ENCODE measurements at regions not wholly inside any gene's neighbourhood (a gene's known extent, or its start where the extent isn't known, plus 50 kb on each side); places are given as distances from the start of the nearest gene placed in this dataset.
"Not testable (repeated sequence)": the region's sequence is repeated elsewhere in the genome, so short reads cannot be mapped to it uniquely, and the experiment has no call there.

DNA sequence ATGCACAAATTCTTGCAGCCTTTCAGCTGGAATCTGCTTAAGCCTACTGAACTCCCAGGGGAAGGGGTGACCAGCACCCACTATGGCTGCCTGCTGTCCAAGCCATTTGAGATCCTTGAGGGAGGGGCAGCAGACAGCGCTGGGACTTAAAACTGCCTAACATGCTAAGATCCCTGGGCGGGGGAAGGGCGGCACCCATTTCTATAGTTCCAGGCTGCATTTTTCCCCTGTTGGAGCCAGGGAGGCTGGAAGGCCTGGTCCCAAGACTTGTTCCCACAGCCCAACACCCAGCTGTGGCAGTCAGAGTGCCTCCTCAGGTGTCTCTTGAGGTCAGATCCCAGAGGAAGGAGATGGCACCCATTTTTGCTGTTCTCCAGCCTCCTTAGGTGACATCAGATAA is 1061.3 kb upstream of the COX7C start:
- DNase-seq, result no peak

DNA sequence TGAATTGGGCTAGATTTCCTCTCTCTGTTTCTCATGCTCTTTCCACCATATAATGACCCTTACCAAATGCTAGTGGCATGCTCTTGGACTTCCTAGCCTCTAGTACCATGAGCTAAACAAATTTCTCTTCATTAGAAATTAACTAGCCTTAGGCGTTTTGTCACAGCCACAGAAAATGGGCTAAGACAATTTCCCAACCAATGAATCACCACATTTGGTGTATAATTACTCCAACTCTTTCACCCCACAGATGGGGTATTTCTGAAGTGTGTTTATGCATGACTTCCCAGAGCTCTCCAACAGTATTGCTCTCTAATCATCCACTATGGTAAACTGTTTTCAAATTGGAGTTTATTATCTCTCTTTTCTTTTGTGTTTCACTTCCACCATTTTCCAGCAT is 1041.1 kb upstream of the COX7C start:
- DNase-seq, result no peak

DNA sequence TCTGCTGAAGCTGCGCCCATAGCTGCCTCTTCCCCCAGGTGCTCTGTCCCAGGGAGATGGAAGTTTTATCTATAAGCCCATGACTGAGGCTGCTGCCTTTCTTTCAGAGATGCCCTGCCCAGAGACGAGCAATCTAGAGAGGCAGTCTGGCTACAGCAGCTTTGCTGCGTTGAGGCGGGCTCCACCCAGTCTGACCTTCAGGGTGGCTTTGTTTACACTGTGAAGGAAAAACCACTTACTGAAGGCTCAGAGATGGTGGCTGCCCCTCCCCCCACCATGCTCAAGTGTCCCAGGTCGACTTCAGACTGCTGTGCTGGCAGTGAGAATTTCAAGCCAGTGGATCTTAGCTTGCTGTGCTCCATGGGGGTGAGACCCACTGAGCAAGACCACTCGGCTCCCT is 1029.9 kb upstream of the COX7C start:
- peak; percentile 56 for DNase-seq

DNA sequence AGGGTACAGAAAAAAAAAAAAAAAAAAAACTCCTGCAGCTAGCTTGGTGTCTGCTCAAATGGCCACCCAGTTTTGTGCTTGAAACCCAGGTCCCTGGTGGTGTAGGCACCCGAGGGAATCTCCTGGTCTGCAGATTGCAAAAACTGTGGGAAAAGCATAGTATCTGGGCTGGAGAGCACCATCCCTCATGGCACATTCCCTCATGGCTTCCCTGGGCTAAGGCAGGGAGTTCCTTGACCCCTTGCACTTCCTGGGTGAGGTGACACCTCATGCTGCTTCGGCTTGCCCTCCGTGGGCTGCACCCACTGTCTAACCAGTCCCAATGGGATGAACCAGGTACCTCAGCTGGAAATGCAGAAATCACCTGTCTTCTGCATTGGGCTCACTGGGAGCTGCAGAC is 1029.5 kb upstream of the COX7C start:
- not testable (repeated sequence) for DNase-seq

DNA sequence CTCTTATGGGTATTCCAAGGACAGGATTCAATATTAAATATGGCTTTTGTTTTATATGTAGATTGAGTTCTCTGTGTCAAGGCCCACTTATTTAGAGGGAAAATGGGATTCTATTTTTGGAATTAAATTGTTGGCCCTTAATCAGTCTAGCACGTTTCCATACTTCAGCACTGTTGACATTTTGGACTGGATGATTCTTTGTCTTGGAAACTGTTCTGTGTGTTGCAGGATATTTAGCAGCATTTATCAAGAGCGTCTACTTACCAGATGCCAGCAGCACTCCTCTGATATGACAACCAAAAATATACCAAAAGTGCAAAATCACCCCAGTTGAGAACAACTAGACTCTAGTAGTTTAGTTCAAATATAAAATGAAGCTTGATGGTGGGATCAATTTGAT is 1027.0 kb upstream of the COX7C start:
- DNase-seq, result no peak

DNA sequence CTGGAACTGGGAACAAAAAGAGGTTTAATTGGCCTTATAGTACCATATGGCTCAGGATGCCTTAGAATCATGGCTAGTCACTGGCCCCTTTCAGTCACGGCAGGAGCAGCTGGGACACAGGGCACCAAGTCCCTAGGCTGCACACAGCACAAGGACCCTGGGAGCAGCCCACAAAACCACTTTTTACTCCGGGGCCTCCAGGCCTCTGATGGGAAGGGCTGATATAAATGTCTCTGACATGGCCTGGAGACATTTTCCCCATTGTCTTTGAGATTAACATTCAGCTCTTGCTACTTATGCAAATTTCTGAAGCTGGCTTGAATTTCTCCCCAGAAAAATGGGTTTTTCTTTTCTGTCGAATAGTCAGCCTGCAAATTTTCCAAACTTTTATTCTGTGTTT is 1026.4 kb upstream of the COX7C start:
- no peak for DNase-seq

DNA sequence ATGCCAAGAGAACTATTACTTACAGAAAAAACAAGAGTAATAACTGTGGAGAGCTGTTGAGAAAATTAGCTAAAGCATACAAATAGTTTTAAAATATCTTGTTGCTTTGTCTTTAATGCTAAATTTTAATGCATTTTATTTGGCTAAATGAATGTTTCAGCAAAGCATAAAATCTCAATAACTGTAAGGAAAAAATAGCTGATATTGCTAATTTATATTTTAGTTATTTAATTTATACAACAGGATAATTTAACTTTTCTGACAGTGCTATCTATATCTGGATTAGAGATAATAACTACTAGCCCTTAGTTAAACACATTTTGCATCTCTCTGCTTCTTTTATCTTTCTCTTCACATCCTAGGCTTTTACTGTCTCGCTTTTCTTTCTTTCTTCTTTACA is 1014.9 kb upstream of the COX7C start:
- no peak for DNase-seq

DNA sequence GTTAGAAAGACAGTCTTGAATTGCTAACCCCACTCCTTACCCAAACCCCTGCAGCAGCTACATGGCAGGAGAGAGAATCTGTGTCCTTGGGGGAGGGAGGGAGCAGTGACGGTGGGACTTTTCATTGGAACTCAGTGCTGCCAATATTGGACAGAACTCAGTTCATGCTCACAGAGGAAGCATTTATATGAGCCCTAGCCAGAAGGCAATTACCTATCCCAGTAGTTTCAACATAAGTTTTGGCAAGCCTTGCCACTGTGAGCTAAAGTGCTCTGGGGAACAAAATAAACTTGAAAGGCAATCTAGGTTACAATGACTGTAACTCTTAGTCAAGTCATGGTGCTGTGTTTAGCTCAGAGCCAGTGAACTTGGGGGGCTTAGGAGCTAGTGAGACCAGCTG is 1013.4 kb upstream of the COX7C start:
- DNase-seq, result no peak

DNA sequence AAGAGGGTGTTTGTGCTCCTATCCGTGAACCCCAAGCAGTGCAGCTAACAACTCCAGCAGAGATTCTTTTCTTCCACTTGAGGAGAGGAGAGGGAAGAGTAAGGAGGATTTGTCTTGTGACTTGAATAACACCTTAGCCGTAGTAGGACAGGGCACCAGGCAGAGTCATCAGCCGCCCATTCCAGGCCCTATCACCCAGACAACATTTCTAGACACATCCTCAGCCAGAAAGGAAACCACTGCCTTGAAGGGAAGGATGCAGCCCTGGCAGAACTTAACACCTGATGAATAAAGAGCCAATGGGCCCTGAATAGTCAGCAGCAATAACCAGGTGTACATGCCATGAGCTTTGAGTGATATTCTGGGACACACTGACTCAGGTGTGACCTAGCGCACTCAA is 1013.0 kb upstream of the COX7C start:
- DNase-seq, result no peak

DNA sequence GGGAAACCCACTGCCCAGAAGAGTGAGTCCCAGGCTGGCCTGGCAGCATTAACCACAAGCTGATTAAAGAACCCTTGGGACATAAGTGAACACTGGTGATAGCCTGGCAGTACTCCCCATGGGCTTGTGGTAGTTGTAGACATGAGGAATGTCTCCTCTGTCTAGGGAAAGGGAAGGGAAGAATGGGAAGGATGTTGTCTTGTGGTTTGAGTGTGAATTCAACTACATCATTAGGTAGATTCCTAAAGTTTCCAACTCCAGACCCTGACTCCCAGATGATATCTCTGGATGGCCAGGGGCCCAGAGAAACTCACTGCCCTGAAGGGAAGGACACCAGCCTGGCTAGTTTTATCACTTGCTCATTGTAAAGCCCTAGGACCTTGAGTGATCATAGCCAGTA is 1012.4 kb upstream of the COX7C start:
- DNase-seq, result no peak

DNA sequence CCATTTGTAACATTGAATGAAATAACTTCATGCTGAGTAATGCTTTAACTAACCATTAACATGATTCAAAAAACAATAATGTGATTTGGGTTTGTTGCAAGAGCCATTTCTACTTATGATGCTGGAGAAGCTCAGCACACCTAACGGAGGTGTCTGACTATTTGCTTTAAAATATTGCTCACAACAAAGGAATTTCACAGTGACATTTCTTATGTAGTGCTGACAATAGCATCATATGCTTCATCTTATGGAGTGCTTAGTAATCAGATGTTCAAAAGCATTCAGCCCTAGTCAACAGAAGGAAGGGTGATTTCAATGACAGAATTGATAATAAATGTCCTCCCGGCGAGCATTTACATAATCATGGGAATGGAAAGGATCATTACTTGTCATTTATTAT is 1003.3 kb upstream of the COX7C start:
- no peak for DNase-seq

DNA sequence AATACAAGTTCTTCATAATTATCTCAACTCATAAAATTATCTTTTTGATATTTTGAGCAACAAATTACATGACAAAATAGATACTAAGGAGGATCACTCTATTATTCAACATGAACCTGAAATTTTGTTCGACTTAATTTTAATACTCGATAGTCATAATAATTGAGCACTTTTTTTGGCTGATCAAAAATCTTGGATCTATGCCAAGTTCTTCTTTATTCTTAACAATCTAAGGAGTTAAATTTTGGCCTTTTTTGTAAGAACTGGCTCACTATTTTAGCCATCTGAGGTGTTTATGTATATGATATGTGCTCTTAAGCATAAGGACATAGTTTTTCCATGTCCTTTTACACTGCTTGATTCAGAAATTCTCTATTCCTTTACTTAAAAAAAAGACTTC is 996.1 kb upstream of the COX7C start:
- no peak for DNase-seq

DNA sequence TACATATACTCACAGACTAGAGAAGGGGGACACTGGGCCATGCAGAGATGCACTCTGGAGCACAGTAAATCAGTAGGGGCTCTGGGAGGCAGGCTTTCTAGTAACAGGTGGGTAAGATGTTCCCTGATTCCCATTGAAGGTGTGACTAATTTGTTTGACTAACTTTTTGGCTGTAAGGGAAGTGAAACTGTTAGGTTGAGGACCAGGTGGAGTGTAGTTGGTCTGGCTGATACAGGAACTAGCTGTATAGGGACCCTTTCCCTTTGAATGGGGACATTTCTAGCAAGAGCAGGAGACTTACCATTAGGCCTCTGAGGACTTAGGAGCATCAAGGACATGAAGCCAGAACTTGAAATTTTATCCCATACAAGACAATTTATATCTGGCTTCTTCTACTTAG is 989.6 kb upstream of the COX7C start:
- no peak for DNase-seq

DNA sequence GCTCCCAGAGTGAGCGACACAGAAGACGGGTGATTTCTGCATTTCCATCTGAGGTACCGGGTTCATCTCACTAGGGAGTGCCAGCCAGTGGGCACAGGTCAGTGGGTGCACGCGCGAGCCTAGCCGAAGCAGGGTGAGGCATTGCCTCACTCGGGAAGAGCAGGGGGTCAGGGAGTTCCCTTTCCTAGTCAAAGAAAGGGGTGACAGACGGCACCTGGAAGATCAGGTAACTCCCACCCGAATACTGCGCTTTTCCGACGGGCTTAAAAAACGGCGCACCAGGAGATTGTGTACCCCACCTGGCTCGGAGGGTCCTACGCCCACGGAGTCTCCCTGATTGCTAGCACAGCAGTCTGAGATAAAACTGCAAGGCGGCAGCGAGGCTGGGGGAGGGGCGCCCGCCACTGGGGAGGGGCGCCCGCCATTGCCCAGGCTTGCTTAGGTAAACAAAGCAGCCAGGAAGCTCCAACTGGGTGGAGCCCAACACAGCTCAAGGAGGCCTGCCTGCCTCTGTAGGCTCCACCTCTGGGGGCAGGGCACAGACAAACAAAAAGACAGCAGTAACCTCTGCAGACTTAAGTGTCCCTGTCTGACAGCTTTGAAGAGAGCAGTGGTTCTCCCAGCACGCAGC is 979.1 kb upstream of the COX7C start:
- not testable (repeated sequence) for DNase-seq

DNA sequence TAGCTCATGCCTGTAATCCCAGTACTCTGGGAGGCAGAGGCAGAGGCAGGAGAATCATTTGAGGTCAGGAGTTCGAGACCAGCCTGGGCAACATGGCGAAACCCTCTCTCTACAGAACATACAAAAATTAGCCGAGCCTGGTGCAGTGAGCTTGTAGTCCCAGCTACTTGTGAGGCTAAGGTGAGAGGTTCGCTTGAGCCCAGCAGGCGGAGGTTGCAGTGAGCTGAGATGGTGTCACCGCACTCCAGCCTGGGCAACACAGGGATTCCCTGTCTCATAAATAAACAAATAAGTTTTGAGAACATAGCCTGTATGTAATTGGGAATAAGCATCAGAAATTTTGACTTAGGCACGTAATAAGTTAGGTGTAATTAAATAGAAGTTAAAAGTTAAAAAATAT is 971.7 kb upstream of the COX7C start:
- DNase-seq, result no peak

DNA sequence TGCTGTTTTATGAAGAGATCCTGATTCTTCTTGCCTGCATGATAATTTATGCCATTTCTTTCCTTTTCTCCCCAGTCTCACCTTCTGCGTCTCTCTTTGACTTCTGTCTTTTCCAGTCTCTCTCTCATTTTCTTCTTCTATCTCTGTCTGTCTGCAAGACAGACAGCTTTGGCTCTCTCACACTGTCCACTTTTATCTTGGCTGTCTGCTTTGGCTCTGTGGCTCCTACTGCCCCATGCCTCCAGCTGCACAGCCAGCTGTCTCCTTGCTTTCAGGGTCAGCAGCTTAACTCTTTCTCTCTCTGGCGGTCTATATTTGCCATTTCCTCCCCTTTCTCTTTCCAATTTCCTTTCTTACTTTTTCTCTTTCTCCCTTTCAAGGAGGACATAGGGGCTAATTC is 971.1 kb upstream of the COX7C start:
- DNase-seq, result no peak

DNA sequence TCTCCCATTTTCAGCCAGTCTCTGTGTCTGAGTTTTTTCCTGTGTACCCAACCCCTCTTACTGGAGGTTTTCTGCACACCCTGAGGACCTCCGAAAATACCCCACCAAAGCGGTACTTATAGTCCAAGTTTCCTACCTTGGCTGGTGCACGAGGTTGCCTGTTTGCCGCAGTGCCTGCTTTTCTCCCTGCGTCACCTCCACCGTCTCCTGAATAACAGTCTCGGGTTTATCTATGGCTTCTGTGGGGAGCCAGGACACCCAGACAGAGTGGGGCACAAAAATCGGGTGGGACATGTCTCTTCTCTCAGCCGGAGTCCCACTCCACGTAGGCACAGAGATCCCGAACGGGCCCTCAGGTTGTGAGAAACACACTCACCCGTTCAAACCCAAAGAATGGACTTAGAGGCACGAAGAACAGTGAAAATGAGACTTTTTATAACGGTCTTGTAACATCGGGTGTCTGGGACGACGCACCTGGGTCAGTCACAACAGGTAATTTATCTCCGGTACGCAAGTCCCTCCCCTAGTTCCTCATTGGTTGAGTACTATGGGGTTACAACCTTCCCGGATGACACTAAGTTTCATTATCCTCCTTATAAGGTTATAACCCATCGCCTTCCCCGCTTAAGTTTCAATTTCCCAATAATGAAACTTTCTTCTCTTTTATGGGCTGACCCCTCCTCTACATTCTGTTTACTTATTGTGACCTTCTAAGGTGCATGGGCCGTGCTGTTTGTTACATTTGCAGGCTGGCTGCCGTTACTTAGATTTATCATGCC is 970.2 kb upstream of the COX7C start:
- no peak for DNase-seq

DNA sequence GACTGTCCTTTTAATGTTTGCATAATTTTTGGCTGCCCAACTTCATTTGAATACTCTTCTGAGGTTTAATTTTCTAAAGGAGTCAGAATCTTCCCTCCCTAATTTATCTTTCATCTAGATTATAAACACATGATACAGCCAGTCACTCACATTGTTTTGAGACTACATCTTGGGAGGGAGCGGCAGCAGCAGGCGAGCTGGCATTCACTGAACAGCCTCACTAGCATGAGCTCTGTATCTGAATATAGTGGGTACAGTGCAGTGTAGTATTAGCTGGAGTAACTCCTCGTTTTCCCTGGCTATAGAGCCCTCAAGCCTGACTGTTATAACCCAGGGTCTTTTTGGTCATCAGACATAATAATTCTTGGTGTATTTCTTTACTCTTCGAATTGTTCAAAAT is 969.2 kb upstream of the COX7C start:
- DNase-seq, result no peak

DNA sequence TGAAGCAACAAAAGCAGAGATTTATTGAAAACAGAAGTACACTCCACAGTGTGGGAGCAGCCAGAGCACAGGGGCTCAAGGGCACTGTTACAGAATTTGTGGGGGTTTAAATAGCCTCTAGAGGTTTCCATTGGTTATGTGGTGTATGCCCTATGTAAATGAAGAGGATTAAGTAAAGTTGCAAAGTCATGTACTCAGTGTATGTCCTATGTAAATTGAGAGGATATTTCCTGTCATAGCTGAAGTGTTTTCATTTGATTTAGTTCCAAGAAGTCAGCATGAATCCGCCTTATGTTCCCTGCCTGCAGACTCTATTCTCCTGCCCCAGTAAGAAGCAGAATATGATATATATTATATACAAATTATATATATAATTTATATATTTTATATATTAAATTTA is 966.0 kb upstream of the COX7C start:
- DNase-seq, result no peak

DNA sequence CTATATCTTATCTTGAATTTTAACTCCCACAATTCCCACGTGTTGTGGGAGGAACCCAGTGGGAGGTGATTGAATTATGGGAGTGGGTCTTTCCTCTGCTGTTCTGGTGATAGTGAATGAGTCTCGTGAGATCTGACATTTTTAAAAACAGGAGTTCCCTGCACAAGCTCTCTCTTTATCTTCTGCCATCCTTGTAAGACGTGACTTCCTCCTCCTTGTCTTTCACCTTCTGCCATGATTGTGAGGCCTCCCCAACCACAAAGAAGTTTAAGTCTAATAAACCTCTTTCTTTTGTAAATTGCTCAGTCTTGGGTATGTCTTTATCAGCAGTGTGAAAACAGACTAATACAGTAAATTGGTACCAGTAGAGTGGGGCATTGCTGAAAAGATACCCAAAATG is 963.6 kb upstream of the COX7C start:
- not testable (repeated sequence) for DNase-seq

DNA sequence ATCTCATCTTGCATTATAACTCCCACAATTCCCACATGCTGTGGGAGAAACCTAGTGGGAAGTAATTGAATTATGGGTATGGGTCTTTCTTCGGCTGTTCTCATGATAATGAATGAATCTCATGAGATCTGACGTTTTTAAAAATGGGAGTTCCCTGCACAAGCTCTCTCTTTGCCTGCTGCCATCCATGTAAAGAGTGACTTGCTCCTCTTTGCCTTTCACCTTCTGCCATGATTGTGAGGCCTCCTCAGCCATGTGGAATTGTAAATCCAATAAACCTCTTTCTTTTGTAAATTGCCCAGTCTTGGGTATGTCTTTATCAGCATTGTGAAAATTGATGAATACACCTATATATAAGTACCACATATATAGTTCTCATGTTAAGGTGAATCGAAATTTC is 961.7 kb upstream of the COX7C start:
- no peak for DNase-seq

DNA sequence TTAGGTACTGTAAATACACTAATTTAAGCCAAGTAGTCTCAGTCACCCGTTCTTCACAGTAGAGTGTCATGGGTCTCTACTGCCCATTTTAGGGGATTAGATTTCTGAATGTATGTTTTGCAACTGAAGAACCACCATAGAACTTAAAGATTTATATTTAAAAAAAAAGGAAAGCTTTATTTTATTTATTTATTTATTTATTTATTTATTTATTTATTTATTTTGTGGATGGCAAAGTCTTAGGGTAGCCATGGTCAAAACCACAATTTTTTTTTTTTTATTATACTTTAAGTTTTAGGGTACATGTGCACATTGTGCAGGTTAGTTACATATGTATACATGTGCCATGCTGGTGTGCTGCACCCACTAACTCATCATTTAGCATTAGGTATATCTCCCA is 960.4 kb upstream of the COX7C start:
- DNase-seq, result not testable (repeated sequence)

DNA sequence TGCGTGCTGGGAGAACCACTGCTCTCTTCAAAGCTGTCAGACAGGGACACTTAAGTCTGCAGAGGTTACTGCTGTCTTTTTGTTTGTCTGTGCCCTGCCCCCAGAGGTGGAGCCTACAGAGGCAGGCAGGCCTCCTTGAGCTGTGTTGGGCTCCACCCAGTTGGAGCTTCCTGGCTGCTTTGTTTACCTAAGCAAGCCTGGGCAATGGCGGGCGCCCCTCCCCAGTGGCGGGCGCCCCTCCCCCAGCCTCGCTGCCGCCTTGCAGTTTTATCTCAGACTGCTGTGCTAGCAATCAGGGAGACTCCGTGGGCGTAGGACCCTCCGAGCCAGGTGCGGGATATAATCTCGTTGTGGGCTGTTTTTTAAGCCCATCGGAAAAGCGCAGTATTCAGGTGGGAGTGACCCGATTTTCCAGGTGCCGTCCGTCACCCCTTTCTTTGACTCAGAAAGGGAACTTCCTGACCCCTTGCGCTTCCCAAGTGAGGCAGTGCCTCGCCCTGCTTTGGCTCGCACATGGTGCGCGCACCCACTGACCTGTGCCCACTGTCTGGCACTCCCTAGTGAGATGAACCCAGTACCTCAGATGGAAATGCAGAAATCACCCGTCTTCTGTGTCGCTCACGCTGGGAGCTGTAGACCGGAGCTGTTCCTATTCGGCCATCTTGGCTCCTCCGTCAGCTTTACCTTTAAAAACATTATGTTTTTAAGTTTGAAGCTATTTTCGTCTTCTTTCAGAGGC is 954.6 kb upstream of the COX7C start:
- not testable (repeated sequence) for DNase-seq

DNA sequence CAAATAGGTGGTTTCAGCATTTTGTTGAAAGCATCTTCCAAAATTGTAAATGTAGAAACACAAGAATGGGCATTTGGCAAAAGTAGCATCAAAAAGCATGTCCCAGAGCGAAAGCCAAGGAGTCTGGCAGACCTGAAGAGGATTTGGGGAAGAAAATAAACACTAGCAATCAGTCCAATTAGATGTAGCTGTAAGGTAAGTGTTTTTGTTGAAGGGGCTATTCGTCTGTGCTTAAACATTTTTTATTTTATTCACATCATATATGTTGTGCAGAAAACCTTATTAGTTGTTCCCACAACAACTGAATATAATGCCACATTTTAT is 954.1 kb upstream of the COX7C start:
- no peak for DNase-seq

DNA sequence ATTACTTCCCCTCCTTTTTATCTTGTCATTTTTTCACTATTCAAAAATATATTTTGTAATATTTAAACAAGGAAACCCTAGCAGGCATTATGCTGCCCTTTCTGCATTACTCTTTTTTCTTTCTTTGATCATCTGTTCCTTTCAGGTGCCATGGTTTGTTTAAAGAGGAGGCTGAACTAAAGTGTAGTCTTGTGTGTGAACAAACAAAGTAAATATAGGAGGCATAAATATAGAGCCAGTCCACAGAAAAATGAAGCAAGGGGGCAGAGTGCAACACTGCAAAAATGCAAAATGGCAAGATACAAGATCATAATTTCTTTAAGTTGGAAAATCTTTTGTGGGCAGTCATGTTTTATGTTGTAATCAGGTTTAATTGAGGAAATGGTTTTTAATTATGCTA is 947.3 kb upstream of the COX7C start:
- no peak for DNase-seq
